HUES6 (cell line): ENCODE measurements at regions not wholly inside any gene's neighbourhood (a gene's known extent, or its start where the extent isn't known, plus 50 kb on each side); places are given as distances from the start of the nearest gene placed in this dataset.

Source experiments
- H3K27ac ChIP-seq: 2 replicates; pipeline ENCODE4 v1.7.0; 2013; ENCODE audit warnings: low read depth, mild to moderate bottlenecking, low read length, inconsistent platforms
- H3K27me3 ChIP-seq: 2 replicates; pipeline ENCODE4 v1.6.1; 2013; ENCODE audit warnings: low read length; ENCODE audit not compliant: control insufficient read depth, insufficient read depth
- H3K36me3 ChIP-seq: 2 replicates; pipeline ENCODE4 v1.6.1; 2013; ENCODE audit warnings: low read length; ENCODE audit not compliant: control insufficient read depth, insufficient read depth
- H3K4me1 ChIP-seq: 2 replicates; pipeline ENCODE4 v1.6.1; 2013; ENCODE audit warnings: low read length; ENCODE audit not compliant: control insufficient read depth, insufficient read depth
- H3K4me3 ChIP-seq: 2 replicates; pipeline ENCODE4 v1.5.1; 2013; ENCODE audit warnings: low read depth, low read length
- H3K9ac ChIP-seq: one replicate; pipeline ENCODE4 v1.6.1; 2013; ENCODE audit warnings: mild to moderate bottlenecking, low read length
- H3K9me3 ChIP-seq: 2 replicates; pipeline ENCODE4 v1.6.1; 2013; ENCODE audit warnings: low read depth, low read length; ENCODE audit not compliant: control insufficient read depth, insufficient read depth

- Histone ChIP-seq H3K27ac (no peak overlapping the region), H3K4me1 (no peaks in the 10 kb centered on the region), H3K4me3 (no peak overlapping the region)
These were observed 531.2 kb downstream of the HTR7 start for GRCh38 chr10:90326498-90327267.

GRCh38 chr10:90327611-90328010, 530.2 kb downstream of the HTR7 start:
- no peak overlapping the region for H3K4me3 ChIP-seq
- H3K27ac ChIP-seq = no peak overlapping the region
- H3K9ac ChIP-seq = no peak overlapping the region
- no peaks in the 10 kb centered on the region for H3K4me1 ChIP-seq
- H3K27me3 ChIP-seq = no peaks in the 10 kb centered on the region
- H3K9me3 ChIP-seq = peaks cover 6% of the 10 kb centered on the region; the same call in 1 of the 2 replicates
- no peaks in the 10 kb centered on the region for H3K36me3 ChIP-seq

More at GRCh38 chr10:90326498-90327267, 531.2 kb downstream of the HTR7 start:
- Histone ChIP-seq H3K36me3 (no peaks in the 10 kb centered on the region), H3K27me3 (no peaks in the 10 kb centered on the region), H3K9me3 (peaks cover 6% of the 10 kb centered on the region; the same call in 1 of the 2 replicates), H3K9ac (no peak overlapping the region)

GRCh38 chr10:90328459-90328858, 529.4 kb downstream of the HTR7 start:
- no peaks in the 10 kb centered on the region for H3K36me3 ChIP-seq
- H3K4me3 ChIP-seq = no peak overlapping the region
- H3K4me1 ChIP-seq = no peaks in the 10 kb centered on the region
- no peak overlapping the region for H3K27ac ChIP-seq
- peaks cover 6% of the 10 kb centered on the region; the same call in 1 of the 2 replicates for H3K9me3 ChIP-seq
- H3K27me3 ChIP-seq = no peaks in the 10 kb centered on the region
- no peak overlapping the region for H3K9ac ChIP-seq

- Histone ChIP-seq H3K4me1 (no peaks in the 10 kb centered on the region), H3K27ac (no peak overlapping the region), H3K9ac (no peak overlapping the region), H3K27me3 (no peaks in the 10 kb centered on the region), H3K4me3 (no peak overlapping the region), H3K36me3 (no peaks in the 10 kb centered on the region), H3K9me3 (peaks cover 6% of the 10 kb centered on the region; the same call in 1 of the 2 replicates)
These were observed 528.9 kb downstream of the HTR7 start for GRCh38 chr10:90328896-90329295.

GRCh38 chr10:90337316-90337715, 520.5 kb downstream of the HTR7 start:
- Histone ChIP-seq H3K4me1 (no peaks in the 10 kb centered on the region), H3K9me3 (no peaks in the 10 kb centered on the region), H3K27ac (no peak overlapping the region), H3K4me3 (no peak overlapping the region), H3K27me3 (no peaks in the 10 kb centered on the region), H3K36me3 (no peaks in the 10 kb centered on the region), H3K9ac (no peak overlapping the region)

GRCh38 chr10:90342480-90342879, 515.4 kb downstream of the HTR7 start:
- Histone ChIP-seq H3K4me3 (no peak overlapping the region), H3K27me3 (no peaks in the 10 kb centered on the region), H3K9me3 (no peaks in the 10 kb centered on the region), H3K36me3 (no peaks in the 10 kb centered on the region), H3K27ac (no peak overlapping the region), H3K9ac (no peak overlapping the region), H3K4me1 (no peaks in the 10 kb centered on the region)

GRCh38 chr10:90344226-90344625, 513.6 kb downstream of the HTR7 start:
- no peaks in the 10 kb centered on the region for H3K9me3 ChIP-seq
- no peak overlapping the region for H3K27ac ChIP-seq
- H3K36me3 ChIP-seq = no peaks in the 10 kb centered on the region
- no peak overlapping the region for H3K9ac ChIP-seq
- H3K27me3 ChIP-seq = no peaks in the 10 kb centered on the region
- H3K4me3 ChIP-seq = no peak overlapping the region
- H3K4me1 ChIP-seq = no peaks in the 10 kb centered on the region

- Histone ChIP-seq H3K9ac (no peak overlapping the region), H3K27me3 (no peaks in the 10 kb centered on the region), H3K36me3 (no peaks in the 10 kb centered on the region), H3K9me3 (no peaks in the 10 kb centered on the region), H3K4me1 (no peaks in the 10 kb centered on the region), H3K27ac (no peak overlapping the region), H3K4me3 (no peak overlapping the region)
These were observed 510.6 kb downstream of the HTR7 start for GRCh38 chr10:90347239-90347638.

- H3K9me3 ChIP-seq = no peaks in the 10 kb centered on the region
- no peak overlapping the region for H3K27ac ChIP-seq
- H3K36me3 ChIP-seq = no peaks in the 10 kb centered on the region
- no peaks in the 10 kb centered on the region for H3K4me1 ChIP-seq
- no peak overlapping the region for H3K4me3 ChIP-seq
- H3K27me3 ChIP-seq = no peaks in the 10 kb centered on the region
- no peak overlapping the region for H3K9ac ChIP-seq
These were observed 507.7 kb downstream of the HTR7 start for GRCh38 chr10:90350122-90350521.

GRCh38 chr10:90352288-90352687, 505.6 kb downstream of the HTR7 start:
- Histone ChIP-seq H3K27me3 (no peaks in the 10 kb centered on the region), H3K36me3 (no peaks in the 10 kb centered on the region), H3K4me1 (no peaks in the 10 kb centered on the region), H3K9me3 (no peaks in the 10 kb centered on the region), H3K4me3 (no peak overlapping the region), H3K27ac (no peak overlapping the region), H3K9ac (no peak overlapping the region)

- Histone ChIP-seq H3K27ac (no peak overlapping the region), H3K9me3 (no peaks in the 10 kb centered on the region), H3K4me1 (no peaks in the 10 kb centered on the region), H3K4me3 (no peak overlapping the region), H3K36me3 (no peaks in the 10 kb centered on the region), H3K9ac (no peak overlapping the region), H3K27me3 (no peaks in the 10 kb centered on the region)
These were observed 502.9 kb downstream of the HTR7 start for GRCh38 chr10:90354914-90355313.
